Breast epithelium (tissue), 4 donors: ENCODE measurements at regions not wholly inside any gene's neighbourhood (a gene's known extent, or its start where the extent isn't known, plus 50 kb on each side); places are given as distances from the start of the nearest gene placed in this dataset.

Experiments used
- DNase-seq, 2 donors: peaks; one replicate each; pipeline ENCODE4 v3.0.0-alpha.2; 2019; ENCODE audit warnings: low spot score in 2 of 2
- H3K27ac ChIP-seq, 2 donors: fragments of 200-600 bp; sonication (generic) in 1 of 2; one replicate each; pipeline ENCODE4 v1.5.1; 2016 to 2019; ENCODE audit warnings: mild to moderate bottlenecking in 1 of 2
- H3K27me3 ChIP-seq, 2 donors: fragments of 200-600 bp; sonication (generic) in 1 of 2; one replicate each; pipeline versions ENCODE4 v1.5.1 to v1.6.0; 2017 to 2019; ENCODE audit warnings: control low read depth in 1 of 2, mild to moderate bottlenecking in 1 of 2
- H3K36me3 ChIP-seq: fragments of 200-600 bp; one replicate; pipeline ENCODE4 v1.5.1; 2019
- H3K4me1 ChIP-seq, 2 donors: fragments of 200-600 bp; sonication (generic); one replicate each; pipeline ENCODE4 v1.5.1; 2016 to 2019; ENCODE audit warnings: control low read depth in 1 of 2
- H3K4me3 ChIP-seq, 3 donors: fragments of 200-600 bp; sonication (generic); 1 replicate in 2 of 3; 2 replicates in 1 of 3; pipeline ENCODE4 v1.5.1; 2016 to 2019; ENCODE audit warnings: mild to moderate bottlenecking in 3 of 3, moderate library complexity in 2 of 3
- H3K9me3 ChIP-seq, 2 donors: fragments of 200-600 bp; sonication (generic) in 1 of 2; one replicate each; pipeline ENCODE4 v1.5.1; 2016 to 2019; ENCODE audit warnings: control low read depth in 1 of 2
- POLR2A ChIP-seq: fragments of 450-650 bp; IDR thresholded peaks from one replicate; pipeline ENCODE4 v1.6.1; 2016; ENCODE audit warnings: antibody characterized with exemption, mild to moderate bottlenecking, moderate library complexity
- POLR2AphosphoS5 ChIP-seq, 3 donors: sonication (generic); formaldehyde crosslinking; IDR thresholded peaks; one replicate each; pipeline ENCODE4 v1.6.1; 2017; ENCODE audit warnings: antibody characterized with exemption in 3 of 3
- intact Hi-C: fragments of 100-400 bp; cut with DNase I; formaldehyde crosslinking; loops from one replicate; pipeline ENCODE4 v1.15.1; 2023; ENCODE audit warnings: low total_unique reads
- TF ChIP-seq, protein P1 (sequence below), 3 donors: fragments of 450-650 bp; IDR thresholded peaks; one replicate each; pipeline ENCODE4 v1.5.1; 2016 to 2017; ENCODE audit warnings: antibody characterized with exemption in 3 of 3, mild to moderate bottlenecking in 3 of 3, moderate library complexity in 3 of 3

DNA sequence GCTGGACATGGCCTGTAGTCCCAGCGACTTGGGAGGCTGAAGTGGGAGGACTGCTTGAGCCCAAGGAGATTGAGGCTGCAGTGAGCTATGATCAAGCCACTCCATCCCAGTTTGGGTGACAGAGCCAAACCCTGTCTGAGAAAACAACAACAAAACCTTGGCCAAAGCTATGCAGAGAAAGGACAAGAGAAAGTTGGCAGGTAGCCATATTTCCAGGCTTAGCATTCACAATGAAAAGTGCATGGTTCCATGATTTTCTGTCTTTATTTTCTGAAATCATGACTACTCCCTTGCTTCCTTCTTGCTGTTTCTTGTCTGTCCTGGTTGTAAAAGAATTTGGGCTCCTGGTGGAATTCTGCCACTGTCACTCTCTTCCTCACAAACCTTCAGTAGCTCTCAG, 284.6 kb upstream of the C2CD4B start:
- TF ChIP-seq, protein P1, sequence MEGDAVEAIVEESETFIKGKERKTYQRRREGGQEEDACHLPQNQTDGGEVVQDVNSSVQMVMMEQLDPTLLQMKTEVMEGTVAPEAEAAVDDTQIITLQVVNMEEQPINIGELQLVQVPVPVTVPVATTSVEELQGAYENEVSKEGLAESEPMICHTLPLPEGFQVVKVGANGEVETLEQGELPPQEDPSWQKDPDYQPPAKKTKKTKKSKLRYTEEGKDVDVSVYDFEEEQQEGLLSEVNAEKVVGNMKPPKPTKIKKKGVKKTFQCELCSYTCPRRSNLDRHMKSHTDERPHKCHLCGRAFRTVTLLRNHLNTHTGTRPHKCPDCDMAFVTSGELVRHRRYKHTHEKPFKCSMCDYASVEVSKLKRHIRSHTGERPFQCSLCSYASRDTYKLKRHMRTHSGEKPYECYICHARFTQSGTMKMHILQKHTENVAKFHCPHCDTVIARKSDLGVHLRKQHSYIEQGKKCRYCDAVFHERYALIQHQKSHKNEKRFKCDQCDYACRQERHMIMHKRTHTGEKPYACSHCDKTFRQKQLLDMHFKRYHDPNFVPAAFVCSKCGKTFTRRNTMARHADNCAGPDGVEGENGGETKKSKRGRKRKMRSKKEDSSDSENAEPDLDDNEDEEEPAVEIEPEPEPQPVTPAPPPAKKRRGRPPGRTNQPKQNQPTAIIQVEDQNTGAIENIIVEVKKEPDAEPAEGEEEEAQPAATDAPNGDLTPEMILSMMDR (IDR thresholded peaks at IDR 0.05), result no peak
- TF ChIP-seq POLR2AphosphoS5 (IDR thresholded peaks at IDR 0.05) (no peak), POLR2A (no peak)
- Histone ChIP-seq H3K27me3 (no peaks in the 10 kb centered on the region), H3K4me3 (no peak overlapping the region), H3K9me3 (no peaks in the 10 kb centered on the region), H3K27ac (no peak overlapping the region), H3K4me1 (no peaks in the 10 kb centered on the region), H3K36me3 (no peaks in the 10 kb centered on the region)
- no peak for DNase-seq
- intact Hi-C loops, result loop anchor here (5.0 kb wide), 1 partner anchor 583 kb away; no protein-coding TSS in a partner anchor

DNA sequence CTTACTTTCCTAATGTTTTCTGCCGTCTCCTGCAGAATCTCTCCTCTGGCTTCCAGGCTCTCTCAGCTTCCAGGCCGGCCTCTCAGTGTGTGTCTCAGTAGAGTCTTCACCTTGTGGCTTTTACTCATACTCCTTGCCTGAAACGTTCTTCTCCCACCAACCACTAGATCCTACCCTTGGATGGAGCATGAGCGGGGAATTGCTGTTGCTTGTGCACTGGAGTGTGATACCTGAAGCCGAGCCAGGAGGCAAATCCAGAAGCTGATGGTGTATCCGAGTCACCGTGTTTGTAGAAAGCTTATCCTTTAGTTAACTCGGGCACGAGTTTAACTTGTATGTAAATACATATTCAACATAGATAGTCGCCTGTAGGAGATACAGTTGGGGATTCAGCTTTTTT, 285.0 kb upstream of the C2CD4B start:
- intact Hi-C loops, result no loop called here
- Histone ChIP-seq H3K36me3 (no peaks in the 10 kb centered on the region), H3K9me3 (no peaks in the 10 kb centered on the region), H3K27me3 (no peaks in the 10 kb centered on the region), H3K4me3 (no peak overlapping the region), H3K27ac (no peak overlapping the region), H3K4me1 (no peaks in the 10 kb centered on the region)
- no peak for DNase-seq
- TF ChIP-seq, protein P1 (IDR thresholded peaks at IDR 0.05), result no peak
- TF ChIP-seq POLR2AphosphoS5 (IDR thresholded peaks at IDR 0.05) (no peak), POLR2A (no peak)

DNA sequence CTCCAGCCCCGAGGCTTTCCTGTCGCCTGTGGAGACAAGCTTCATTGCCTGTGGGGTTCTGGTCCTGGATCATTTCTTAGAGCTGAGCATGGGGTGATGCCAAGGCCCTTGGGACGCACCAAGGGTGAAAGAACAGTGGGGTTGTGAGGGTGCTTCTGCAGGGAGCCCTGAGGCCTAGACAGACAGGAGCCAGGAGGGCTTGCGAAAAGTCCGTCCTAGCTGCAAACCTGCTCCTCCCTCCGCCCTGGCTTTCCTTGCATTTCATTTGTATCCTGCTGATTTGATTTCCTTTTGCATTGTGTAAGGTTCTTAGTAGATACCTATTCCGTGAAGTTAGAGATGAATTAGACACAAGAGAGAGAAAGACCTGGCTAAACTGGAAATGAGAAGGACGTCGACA, 286.9 kb upstream of the C2CD4B start:
- no peaks in the 10 kb centered on the region for H3K9me3 ChIP-seq
- no peaks in the 10 kb centered on the region for H3K4me1 ChIP-seq
- intact Hi-C loops, result no loop called here
- no peak overlapping the region for H3K4me3 ChIP-seq
- no peak for DNase-seq
- TF ChIP-seq POLR2AphosphoS5 (IDR thresholded peaks at IDR 0.05) (no peak), POLR2A (no peak)
- TF ChIP-seq, protein P1 (IDR thresholded peaks at IDR 0.05), result no peak
- H3K36me3 ChIP-seq, result no peaks in the 10 kb centered on the region
- H3K27me3 ChIP-seq, result no peaks in the 10 kb centered on the region
- H3K27ac ChIP-seq, result no peak overlapping the region

DNA sequence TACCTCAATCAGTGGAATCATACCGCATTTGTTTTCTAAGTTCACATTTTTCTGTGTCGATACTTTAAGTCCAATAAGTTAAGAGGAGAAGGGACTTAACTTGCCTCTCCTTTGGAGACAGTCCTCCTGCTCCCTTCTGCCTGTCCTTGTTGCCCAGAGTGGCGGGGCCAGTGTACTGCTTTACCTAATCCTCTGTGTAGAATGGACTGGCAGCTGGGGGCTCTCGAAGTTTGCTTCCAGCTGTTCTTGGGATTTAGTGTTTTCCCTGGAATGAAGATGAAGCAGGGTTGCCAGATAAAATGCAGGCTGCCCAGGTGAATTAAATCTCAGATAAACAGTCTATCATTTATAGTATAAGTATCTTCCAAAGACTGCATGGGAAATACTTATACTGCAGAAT, 287.6 kb upstream of the C2CD4B start:
- intact Hi-C loops, result no loop called here
- Histone ChIP-seq H3K4me3 (no peak overlapping the region), H3K4me1 (no peaks in the 10 kb centered on the region), H3K36me3 (no peaks in the 10 kb centered on the region), H3K27me3 (no peaks in the 10 kb centered on the region), H3K27ac (no peak overlapping the region), H3K9me3 (no peaks in the 10 kb centered on the region)
- no peak for DNase-seq
- TF ChIP-seq POLR2A (no peak), POLR2AphosphoS5 (IDR thresholded peaks at IDR 0.05) (no peak)
- TF ChIP-seq, protein P1 (IDR thresholded peaks at IDR 0.05), result no peak

DNA sequence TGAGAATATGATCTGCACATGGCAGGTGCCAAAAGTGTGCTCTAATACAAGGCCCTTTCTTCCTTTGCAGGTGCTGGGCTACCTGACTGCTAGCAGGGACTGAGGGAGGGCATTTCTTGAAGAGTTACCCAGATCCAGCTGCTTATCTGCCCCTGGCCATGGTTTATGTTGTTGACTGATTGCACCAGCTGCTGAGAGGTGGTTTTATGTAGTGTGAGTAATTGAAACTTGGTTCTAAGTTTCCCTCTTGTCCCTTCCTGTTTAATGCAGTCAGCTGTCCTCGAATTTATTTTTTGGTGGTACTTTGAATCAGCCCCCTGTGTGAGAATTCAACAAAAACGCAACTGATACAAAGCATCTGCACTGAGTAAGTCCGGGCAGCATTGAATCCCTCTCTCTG, 288.3 kb upstream of the C2CD4B start:
- Histone ChIP-seq H3K4me3 (no peak overlapping the region), H3K4me1 (no peaks in the 10 kb centered on the region), H3K9me3 (no peaks in the 10 kb centered on the region), H3K27me3 (no peaks in the 10 kb centered on the region), H3K27ac (peak overlapping the region in 1 of 2 donors; percentile 69), H3K36me3 (no peaks in the 10 kb centered on the region)
- DNase-seq, result no peak
- intact Hi-C loops, result no loop called here
- TF ChIP-seq, protein P1 (IDR thresholded peaks at IDR 0.05), result no peak
- no peak for TF ChIP-seq POLR2AphosphoS5 (IDR thresholded peaks at IDR 0.05)
- no peak for TF ChIP-seq POLR2A
